Glutamatergic neuron (in vitro differentiated cells): ENCODE measurements at regions not wholly inside any gene's neighbourhood (a gene's known extent, or its start where the extent isn't known, plus 50 kb on each side); places are given as distances from the start of the nearest gene placed in this dataset.

ENCODE experiments used
- DNase-seq: peaks from one replicate; pipeline ENCODE4 v3.0.0; 2022
- H3K27ac Mint-ChIP-seq: one replicate; pipeline ENCODE4 v1.8.0; 2020; ENCODE audit warnings: mild to moderate bottlenecking, mixed read lengths, inconsistent platforms; ENCODE audit not compliant: unreplicated experiment
- H3K27me3 Mint-ChIP-seq: one replicate; pipeline ENCODE4 v1.8.0; 2020; ENCODE audit warnings: mild to moderate bottlenecking, moderate library complexity, mixed read lengths, inconsistent platforms; ENCODE audit not compliant: unreplicated experiment
- H3K36me3 Mint-ChIP-seq: one replicate; pipeline ENCODE4 v1.8.0; 2020; ENCODE audit warnings: mild to moderate bottlenecking, mixed read lengths, inconsistent platforms; ENCODE audit not compliant: unreplicated experiment
- H3K4me1 Mint-ChIP-seq: one replicate; pipeline ENCODE4 v1.8.0; 2020; ENCODE audit warnings: mild to moderate bottlenecking, low read depth, mixed read lengths, inconsistent platforms; ENCODE audit not compliant: unreplicated experiment
- H3K4me3 Mint-ChIP-seq: one replicate; pipeline ENCODE4 v1.8.0; 2020; ENCODE audit warnings: mild to moderate bottlenecking, mixed read lengths, inconsistent platforms; ENCODE audit not compliant: unreplicated experiment
- H3K9me3 Mint-ChIP-seq: one replicate; pipeline ENCODE4 v1.8.0; 2020; ENCODE audit warnings: mild to moderate bottlenecking, moderate library complexity, mixed read lengths, inconsistent platforms; ENCODE audit not compliant: unreplicated experiment
- CTCF ChIP-seq: fragments of 200-600 bp; sonication (generic); IDR thresholded peaks from one replicate; pipeline ENCODE4 v1.5.0; 2021; ENCODE audit not compliant: partially characterized antibody, unreplicated experiment

GRCh38 chr12:59887178-59887577 is 291.3 kb downstream of the SLC16A7 start:
- DNase-seq, result no peak
- no peak for TF ChIP-seq CTCF
- Mint-ChIP-seq H3K9me3 (no peaks in the 10 kb centered on the region), H3K27me3 (no peaks in the 10 kb centered on the region), H3K4me3 (no peak overlapping the region), H3K4me1 (no peaks in the 10 kb centered on the region), H3K36me3 (no peaks in the 10 kb centered on the region), H3K27ac (no peak overlapping the region)

- Mint-ChIP-seq H3K27me3 (no peaks in the 10 kb centered on the region), H3K27ac (no peak overlapping the region), H3K36me3 (no peaks in the 10 kb centered on the region), H3K9me3 (no peaks in the 10 kb centered on the region), H3K4me3 (no peak overlapping the region), H3K4me1 (peaks cover 19% of the 10 kb centered on the region)
- no peak for TF ChIP-seq CTCF
- DNase-seq, result no peak
Observed at GRCh38 chr12:59890896-59891579, 295.2 kb downstream of the SLC16A7 start.

- Mint-ChIP-seq H3K4me1 (peaks cover 20% of the 10 kb centered on the region), H3K27ac (no peak overlapping the region), H3K9me3 (no peaks in the 10 kb centered on the region), H3K4me3 (no peak overlapping the region), H3K36me3 (no peaks in the 10 kb centered on the region), H3K27me3 (no peaks in the 10 kb centered on the region)
- TF ChIP-seq CTCF, result no peak
- DNase-seq, result no peak
Observed at GRCh38 chr12:59895166-59895775, 299.4 kb downstream of the SLC16A7 start.

GRCh38 chr12:59904874-59905521 is 309.2 kb downstream of the SLC16A7 start:
- H3K9me3 Mint-ChIP-seq, result peaks cover 2% of the 10 kb centered on the region
- no peak for DNase-seq
- H3K27ac Mint-ChIP-seq, result no peak overlapping the region
- no peak overlapping the region for H3K4me3 Mint-ChIP-seq
- TF ChIP-seq CTCF, result no peak
- H3K27me3 Mint-ChIP-seq, result no peaks in the 10 kb centered on the region
- no peaks in the 10 kb centered on the region for H3K36me3 Mint-ChIP-seq
- H3K4me1 Mint-ChIP-seq, result peaks cover 3% of the 10 kb centered on the region

GRCh38 chr12:59911516-59911915 is 315.7 kb downstream of the SLC16A7 start:
- H3K9me3 Mint-ChIP-seq, result peaks cover 2% of the 10 kb centered on the region
- no peak for TF ChIP-seq CTCF
- H3K36me3 Mint-ChIP-seq, result no peaks in the 10 kb centered on the region
- H3K27ac Mint-ChIP-seq, result no peak overlapping the region
- H3K4me3 Mint-ChIP-seq, result no peak overlapping the region
- DNase-seq, result no peak
- H3K4me1 Mint-ChIP-seq, result no peaks in the 10 kb centered on the region
- H3K27me3 Mint-ChIP-seq, result no peaks in the 10 kb centered on the region
